Lower lobe of right lung (tissue), 2 donors: ENCODE measurements at regions not wholly inside any gene's neighbourhood (a gene's known extent, or its start where the extent isn't known, plus 50 kb on each side); places are given as distances from the start of the nearest gene placed in this dataset.

Experiments
- ATAC-seq, 2 donors: fragments of 200-7000 bp; cut with Tn5 transposase; one replicate each; pipeline ENCODE4 v1.9.1; 2020 to 2022; ENCODE audit warnings: mild to moderate bottlenecking in 2 of 2, moderate library complexity in 2 of 2
- DNase-seq: peaks from one replicate; pipeline ENCODE4 v3.0.0-alpha.2; 2020
- H3K27ac ChIP-seq: fragments of 200-600 bp; one replicate; pipeline ENCODE4 v1.8.0; 2022
- H3K27me3 ChIP-seq: fragments of 200-600 bp; one replicate; pipeline ENCODE4 v1.8.0; 2022; ENCODE audit warnings: low read depth
- H3K36me3 ChIP-seq: fragments of 200-600 bp; one replicate; pipeline ENCODE4 v1.8.0; 2022; ENCODE audit warnings: mild to moderate bottlenecking
- H3K4me1 ChIP-seq: fragments of 200-600 bp; one replicate; pipeline ENCODE4 v1.8.0; 2022
- H3K4me3 ChIP-seq: fragments of 200-600 bp; one replicate; pipeline ENCODE4 v1.8.0; 2022; ENCODE audit warnings: mild to moderate bottlenecking
- H3K9me3 ChIP-seq: fragments of 200-600 bp; one replicate; pipeline ENCODE4 v1.8.0; 2022
- intact Hi-C: fragments of 100-400 bp; cut with DNase I; formaldehyde crosslinking; loops from one replicate; pipeline ENCODE4 v1.11.0; 2022
- TF ChIP-seq, protein P1 (sequence below): fragments of 200-600 bp; IDR thresholded peaks from one replicate; pipeline ENCODE4 v1.8.0; 2022; ENCODE audit warnings: antibody characterized with exemption, mild to moderate bottlenecking
- donor health status: DM: no; HTN: yes; CAD: no; lungs with severe emphysema.

DNA sequence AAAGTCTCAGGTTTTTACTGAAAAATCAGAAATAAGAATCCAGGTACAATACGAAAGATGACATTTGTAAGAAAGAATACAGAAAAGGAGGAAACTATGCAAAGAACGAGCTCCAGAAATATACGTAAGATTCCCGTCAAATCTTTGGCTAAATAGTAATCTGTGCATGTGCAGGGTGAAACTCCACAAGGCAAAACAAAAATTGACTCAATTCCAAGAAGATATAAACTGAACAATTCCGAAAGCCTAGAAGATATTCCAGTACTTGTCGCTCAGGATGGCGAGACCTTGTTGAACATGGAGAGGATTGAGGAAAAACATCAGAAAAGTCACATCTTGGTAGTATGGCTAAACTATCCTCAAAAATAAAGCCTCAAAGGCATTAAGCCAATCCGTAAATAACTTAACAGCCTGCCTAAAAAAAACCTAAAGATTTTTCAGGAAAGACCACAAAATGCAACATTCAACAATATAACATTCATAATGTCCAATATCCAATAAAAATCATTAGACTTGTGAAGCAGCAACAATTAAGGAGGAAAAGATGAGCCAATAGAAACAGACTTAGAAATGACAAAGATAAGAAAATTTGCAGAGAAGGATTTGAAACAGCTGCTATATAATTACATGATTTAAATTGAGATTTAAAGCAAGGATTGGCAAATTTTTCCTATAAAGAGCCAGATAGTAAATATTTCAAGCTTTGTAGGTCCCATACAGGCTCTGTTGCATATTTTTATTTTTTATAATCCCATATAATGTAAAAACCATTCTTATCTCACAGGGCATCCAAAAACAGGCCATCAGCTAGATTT, 166.4 kb upstream of the UBASH3B start:
- DNase-seq: no peak
- intact Hi-C loops: no loop called here

GRCh38 chr11:122487669-122488068, 167.9 kb upstream of the UBASH3B start:
- peaks cover 9% of the 10 kb centered on the region for H3K9me3 ChIP-seq
- intact Hi-C loops: no loop called here
- DNase-seq (no peak), ATAC-seq (no peak)
- TF ChIP-seq, protein P1, sequence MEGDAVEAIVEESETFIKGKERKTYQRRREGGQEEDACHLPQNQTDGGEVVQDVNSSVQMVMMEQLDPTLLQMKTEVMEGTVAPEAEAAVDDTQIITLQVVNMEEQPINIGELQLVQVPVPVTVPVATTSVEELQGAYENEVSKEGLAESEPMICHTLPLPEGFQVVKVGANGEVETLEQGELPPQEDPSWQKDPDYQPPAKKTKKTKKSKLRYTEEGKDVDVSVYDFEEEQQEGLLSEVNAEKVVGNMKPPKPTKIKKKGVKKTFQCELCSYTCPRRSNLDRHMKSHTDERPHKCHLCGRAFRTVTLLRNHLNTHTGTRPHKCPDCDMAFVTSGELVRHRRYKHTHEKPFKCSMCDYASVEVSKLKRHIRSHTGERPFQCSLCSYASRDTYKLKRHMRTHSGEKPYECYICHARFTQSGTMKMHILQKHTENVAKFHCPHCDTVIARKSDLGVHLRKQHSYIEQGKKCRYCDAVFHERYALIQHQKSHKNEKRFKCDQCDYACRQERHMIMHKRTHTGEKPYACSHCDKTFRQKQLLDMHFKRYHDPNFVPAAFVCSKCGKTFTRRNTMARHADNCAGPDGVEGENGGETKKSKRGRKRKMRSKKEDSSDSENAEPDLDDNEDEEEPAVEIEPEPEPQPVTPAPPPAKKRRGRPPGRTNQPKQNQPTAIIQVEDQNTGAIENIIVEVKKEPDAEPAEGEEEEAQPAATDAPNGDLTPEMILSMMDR: no peak
- no peaks in the 10 kb centered on the region for H3K27me3 ChIP-seq
- no peaks in the 10 kb centered on the region for H3K36me3 ChIP-seq
- H3K27ac ChIP-seq: no peak overlapping the region
- H3K4me3 ChIP-seq: no peak overlapping the region
- peaks cover 14% of the 10 kb centered on the region for H3K4me1 ChIP-seq

More for the DNA sequence above, 166.4 kb upstream of the UBASH3B start:
- Histone ChIP-seq H3K9me3 (no peaks in the 10 kb centered on the region), H3K27me3 (no peaks in the 10 kb centered on the region), H3K4me1 (peaks cover 14% of the 10 kb centered on the region), H3K27ac (no peak overlapping the region), H3K36me3 (no peaks in the 10 kb centered on the region), H3K4me3 (no peak overlapping the region)
- no peak for ATAC-seq
- TF ChIP-seq, protein P1: no peak

- Histone ChIP-seq H3K4me3 (no peak overlapping the region), H3K4me1 (peaks cover 11% of the 10 kb centered on the region), H3K27me3 (no peaks in the 10 kb centered on the region), H3K27ac (no peak overlapping the region), H3K36me3 (no peaks in the 10 kb centered on the region), H3K9me3 (peaks cover 9% of the 10 kb centered on the region)
- DNase-seq (no peak), ATAC-seq (no peak)
- intact Hi-C loops: no loop called here
- TF ChIP-seq, protein P1: no peak
Observed at GRCh38 chr11:122486793-122487495, 168.6 kb upstream of the UBASH3B start.

GRCh38 chr11:122478986-122479385, 176.5 kb upstream of the UBASH3B start:
- peaks cover 9% of the 10 kb centered on the region for H3K9me3 ChIP-seq
- no peak overlapping the region for H3K27ac ChIP-seq
- ATAC-seq: no peak
- H3K4me3 ChIP-seq: no peak overlapping the region
- DNase-seq: no peak
- H3K4me1 ChIP-seq: no peaks in the 10 kb centered on the region
- H3K36me3 ChIP-seq: no peaks in the 10 kb centered on the region
- peaks cover 6% of the 10 kb centered on the region for H3K27me3 ChIP-seq
- TF ChIP-seq, protein P1: no peak
- intact Hi-C loops: no loop called here

DNA sequence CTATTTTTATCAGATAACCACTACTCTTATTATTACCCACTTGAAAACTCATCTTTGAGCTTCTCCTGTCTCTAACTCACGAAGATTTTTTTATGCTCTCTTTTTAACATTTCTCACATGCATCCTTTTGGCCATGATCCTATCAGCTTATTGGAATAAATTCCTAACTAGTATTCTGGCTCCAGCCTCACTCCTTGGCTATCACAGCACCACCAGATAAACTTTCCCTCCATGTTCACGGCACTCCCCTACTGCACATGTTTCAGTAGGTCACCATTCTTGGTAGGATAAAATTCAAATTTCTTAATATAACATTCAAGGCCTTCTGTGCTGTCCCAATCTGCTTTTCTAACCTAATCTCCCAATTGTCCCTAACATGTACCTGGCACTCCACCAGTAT, 186.6 kb upstream of the UBASH3B start:
- no peak for ATAC-seq
- TF ChIP-seq, protein P1: no peak
- H3K4me3 ChIP-seq: no peak overlapping the region

More for the DNA sequence above, 186.6 kb upstream of the UBASH3B start:
- H3K36me3 ChIP-seq: no peaks in the 10 kb centered on the region
- no peak overlapping the region for H3K27ac ChIP-seq
- no peak for DNase-seq
- intact Hi-C loops: no loop called here
- H3K27me3 ChIP-seq: no peaks in the 10 kb centered on the region
- H3K4me1 ChIP-seq: no peaks in the 10 kb centered on the region
- peaks cover 4% of the 10 kb centered on the region for H3K9me3 ChIP-seq
